ENCODE measurements at regions not wholly inside any gene's neighbourhood (a gene's known extent, or its start where the extent isn't known, plus 50 kb on each side); places are given as distances from the start of the nearest gene placed in this dataset.

DNA sequence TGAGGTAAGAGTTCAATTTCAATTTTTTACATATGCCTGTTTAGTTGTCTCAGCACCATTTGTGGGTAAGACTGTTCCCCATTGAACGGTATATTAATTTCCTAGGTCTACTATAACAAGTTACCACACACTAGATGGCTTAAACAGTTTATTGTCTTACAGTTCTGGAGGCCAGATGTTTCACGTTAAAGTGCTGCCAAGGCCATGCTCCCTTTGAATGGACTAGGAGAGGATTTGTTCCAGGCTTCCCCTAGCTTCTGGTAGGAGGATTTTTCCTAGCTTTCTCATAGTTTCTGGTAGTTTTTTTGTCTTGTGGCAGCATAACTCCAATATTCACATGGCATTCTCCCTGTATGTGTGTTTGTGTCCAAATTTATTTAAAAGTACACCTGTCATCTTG, 149.3 kb upstream of the CYSLTR1 start:
- no peak for DNase-seq

DNA sequence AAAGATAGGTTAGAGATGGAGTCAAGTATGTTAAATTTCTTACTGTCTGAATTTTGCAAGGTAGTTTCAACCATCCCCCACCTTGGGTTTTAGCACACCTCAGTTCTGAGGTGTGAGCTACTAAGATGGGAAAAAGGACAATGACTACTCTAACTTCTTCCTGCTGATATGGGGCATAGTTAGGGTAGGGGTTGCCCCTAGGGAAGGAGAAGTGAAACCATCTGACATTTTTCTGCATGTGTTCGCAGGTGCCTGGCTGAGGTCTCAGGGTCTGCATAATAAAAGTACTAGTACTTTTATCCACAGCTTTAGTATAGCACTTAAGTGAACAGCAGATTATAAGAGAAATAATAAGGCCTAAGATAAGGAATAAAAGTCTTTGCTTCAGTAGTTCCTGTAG, 129.5 kb upstream of the CYSLTR1 start:
- no peak for DNase-seq

DNA sequence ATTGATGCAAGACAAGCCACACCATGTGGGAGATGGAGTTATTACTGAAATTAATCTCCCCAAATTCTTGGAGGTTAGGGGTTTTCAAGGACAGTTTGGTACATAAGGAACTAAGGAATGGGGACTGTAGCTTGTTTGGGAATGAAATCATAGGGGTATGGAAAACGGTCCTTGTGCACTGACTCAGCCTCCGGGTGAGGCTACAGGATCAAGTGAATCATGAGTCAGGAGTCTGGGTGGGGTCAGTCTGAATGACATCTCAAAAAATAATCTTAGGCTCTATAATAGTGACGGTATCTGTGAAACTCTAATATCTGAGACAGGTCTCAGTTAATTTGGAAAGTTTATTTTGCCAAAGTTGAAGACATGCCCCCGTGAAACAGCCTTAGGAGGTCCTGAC, 128.5 kb upstream of the CYSLTR1 start:
- DNase-seq, result no peak

DNA sequence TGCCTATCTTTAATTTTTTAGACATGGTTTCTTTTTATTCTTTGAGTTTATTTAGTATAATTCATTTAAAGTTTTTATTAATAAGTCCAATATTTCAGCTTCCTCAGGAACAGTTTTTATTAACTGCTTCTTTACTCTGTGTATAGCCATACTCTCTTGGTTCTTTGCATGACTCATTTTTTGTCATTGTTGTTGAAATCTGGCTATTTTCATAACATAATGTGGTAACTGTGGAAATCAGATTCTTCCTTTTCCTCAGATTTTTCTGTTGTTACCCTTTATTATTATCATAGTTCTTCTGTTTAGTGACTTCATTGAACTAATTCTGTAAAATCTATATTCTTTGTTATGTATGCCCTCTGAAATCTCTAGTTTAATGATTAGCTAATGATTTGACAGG, 124.9 kb upstream of the CYSLTR1 start:
- no peak for DNase-seq

DNA sequence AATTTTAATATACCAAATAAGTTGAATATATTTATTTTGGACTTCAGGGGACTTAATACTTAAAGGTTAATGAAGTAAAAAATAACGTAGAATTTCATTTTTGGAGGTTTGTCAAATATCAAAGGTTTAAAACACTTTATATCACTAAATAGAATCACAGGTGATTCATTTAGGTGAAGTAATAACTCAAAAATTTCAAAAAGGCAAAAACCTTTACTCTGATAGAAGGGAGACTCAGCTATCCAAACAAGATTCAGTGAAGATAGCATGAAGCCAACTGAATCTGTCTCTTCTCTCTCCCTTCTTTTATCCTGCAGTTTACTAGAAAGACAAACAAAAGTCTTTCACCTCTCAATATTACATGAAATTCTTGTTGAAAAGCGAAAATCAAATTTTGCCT, 110.2 kb upstream of the CYSLTR1 start:
- no peak for DNase-seq

DNA sequence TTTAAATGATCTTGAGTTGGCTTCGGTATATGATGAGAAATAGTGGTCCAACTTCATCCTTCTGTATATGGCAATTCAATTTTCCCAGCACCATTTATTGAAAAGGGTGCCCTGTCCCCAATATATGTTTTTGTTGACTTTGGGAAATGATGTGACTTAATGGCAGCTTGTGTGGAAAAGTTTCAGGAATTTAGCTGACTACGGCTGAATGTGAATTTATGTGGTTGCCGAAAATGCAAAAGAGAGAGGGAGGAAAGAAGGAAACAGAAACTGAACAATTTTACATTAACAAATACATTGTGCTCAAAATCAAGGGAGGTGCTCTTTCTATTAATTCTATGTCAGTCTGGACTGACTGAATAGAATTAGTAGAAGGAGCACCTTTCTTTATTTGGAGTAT, 101.8 kb upstream of the CYSLTR1 start:
- DNase-seq, result no peak

DNA sequence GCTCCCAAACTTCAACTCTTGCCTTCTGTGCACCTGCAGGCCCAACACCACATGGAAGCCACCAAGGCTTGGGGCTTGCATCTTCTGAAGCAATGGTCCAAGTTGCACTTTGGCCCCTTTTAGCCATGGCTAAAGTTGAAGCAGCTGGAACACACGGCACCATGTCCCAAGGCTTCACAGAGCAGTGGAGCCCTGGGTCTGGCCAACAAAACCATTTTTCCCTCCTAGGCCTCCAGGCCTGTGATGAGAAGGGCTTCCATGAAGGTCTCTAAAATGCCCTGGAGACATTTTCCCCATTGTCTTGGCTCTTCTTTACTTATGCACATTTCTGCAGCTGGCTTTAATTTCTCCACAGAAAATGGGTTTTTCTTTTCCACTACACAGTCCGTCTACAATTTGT, 61.3 kb upstream of the CYSLTR1 start:
- DNase-seq, result no peak

DNA sequence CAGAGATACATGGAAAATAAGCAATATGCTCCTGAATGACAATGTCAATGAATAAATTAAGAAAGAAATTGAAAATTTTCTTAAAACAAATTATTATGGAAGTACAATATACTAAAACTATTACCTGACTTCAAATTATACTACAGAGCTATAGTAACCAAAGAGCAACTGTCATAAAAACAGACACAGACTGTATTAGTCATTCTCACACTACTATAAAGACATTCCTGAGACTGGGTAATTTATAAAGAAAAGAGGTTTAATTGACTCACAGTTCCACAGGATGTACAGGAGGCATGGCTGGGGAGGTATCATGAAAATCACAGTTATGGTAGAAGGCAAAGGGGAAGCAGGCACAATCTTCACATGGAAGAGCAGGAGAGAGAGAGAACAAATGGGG, 60.0 kb upstream of the CYSLTR1 start:
- no peak for DNase-seq

DNA sequence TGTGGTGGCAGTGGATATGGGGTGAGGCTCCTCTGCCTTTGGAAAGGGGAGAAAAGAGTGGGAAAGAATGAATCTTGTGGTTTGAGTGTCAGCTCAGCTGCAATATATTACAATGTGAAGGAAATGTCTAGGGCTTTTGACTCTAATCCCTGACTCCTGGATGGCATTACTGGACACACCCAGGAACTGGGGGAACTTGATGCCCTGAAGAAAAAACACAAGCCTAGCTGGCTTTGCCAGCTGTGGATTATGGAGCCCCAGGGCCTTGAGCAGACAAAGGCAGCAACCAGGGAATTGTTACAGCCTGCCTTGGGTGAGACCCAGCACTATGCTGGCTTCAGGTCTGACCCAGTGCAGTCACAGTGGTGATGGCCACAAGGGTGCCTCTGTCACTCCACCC, 57.1 kb upstream of the CYSLTR1 start:
- DNase-seq, result no peak

DNA sequence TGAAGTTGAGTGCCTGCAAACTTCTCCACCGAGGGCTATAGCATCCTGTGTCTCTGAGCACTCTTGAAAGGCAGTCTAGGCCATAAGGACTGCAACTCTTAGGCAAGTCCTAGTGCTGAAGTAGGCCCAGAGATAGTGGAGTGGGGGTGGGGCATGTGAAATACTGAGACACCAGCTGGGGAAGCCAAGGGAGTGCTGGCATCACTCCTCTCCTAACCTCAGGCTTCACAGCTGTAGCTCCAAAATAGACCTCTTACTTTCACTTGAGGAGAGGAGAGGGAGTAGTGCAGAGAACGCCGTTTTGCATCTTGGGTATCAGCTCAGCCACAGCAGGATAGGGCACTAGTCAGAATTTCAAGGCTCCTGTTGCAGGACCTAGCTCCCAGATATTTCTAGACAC, 56.2 kb upstream of the CYSLTR1 start:
- no peak for DNase-seq

DNA sequence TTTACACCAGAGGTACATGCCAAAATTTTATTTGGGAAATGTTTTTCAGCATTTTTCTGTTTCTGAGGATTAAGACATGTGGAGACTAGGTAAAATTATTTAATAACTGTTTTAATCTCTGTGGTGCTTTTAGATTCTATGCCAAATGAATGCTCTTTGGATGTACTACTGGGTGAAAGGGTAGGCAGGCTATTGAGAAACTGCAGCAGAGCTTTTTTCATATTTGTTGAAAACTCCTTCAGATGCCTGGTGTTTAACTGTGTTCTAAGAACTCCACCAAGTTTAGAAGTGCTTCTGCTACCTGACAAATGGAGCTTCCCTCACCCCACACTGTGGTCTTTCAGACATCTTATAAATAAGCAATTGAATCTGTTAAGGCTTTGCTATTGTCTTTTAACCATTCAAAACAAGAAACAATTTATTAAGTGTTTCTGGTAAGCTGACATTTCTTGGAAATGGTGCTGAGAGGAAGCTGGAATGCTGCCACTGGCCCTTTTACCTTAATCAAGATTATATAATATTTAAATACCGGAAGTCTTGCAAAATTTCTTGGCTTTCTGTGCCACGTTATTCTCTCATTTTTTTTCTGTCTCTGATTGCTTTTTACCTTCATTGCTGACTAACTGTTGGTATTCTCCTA, 51.2 kb upstream of the CYSLTR1 start:
- no peak for DNase-seq
